ENCODE measurements at regions not wholly inside any gene's neighbourhood (a gene's known extent, or its start where the extent isn't known, plus 50 kb on each side); places are given as distances from the start of the nearest gene placed in this dataset.

DNA sequence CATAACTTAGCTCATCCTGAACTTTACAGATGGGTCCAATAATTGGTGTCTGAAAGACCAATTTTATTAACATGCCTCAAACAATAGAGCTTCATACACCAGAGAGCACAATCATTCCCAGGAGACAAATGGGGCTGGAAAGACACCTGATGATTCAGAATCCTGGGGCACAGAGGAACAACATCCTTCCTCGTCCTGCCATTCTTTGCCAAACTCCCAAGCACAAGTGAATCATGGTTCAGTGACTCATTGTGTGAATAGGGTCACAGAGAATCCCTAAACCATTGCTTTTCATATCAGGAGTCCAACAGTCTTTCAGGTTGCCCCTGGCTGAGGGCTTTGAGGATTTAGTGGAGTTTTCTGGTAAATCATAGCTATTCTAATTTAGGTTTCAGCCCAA is 266.4 kb upstream of the BMP2 start:
- no peak overlapping the region for H3K4me3 ChIP-seq (ENCODE audit: low read depth, low read length)
- TF ChIP-seq, protein P1, sequence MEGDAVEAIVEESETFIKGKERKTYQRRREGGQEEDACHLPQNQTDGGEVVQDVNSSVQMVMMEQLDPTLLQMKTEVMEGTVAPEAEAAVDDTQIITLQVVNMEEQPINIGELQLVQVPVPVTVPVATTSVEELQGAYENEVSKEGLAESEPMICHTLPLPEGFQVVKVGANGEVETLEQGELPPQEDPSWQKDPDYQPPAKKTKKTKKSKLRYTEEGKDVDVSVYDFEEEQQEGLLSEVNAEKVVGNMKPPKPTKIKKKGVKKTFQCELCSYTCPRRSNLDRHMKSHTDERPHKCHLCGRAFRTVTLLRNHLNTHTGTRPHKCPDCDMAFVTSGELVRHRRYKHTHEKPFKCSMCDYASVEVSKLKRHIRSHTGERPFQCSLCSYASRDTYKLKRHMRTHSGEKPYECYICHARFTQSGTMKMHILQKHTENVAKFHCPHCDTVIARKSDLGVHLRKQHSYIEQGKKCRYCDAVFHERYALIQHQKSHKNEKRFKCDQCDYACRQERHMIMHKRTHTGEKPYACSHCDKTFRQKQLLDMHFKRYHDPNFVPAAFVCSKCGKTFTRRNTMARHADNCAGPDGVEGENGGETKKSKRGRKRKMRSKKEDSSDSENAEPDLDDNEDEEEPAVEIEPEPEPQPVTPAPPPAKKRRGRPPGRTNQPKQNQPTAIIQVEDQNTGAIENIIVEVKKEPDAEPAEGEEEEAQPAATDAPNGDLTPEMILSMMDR (IDR thresholded peaks at IDR 0.05; ENCODE audit: borderline replicate concordance, insufficient read depth, low read depth, low read length): no peak

DNA sequence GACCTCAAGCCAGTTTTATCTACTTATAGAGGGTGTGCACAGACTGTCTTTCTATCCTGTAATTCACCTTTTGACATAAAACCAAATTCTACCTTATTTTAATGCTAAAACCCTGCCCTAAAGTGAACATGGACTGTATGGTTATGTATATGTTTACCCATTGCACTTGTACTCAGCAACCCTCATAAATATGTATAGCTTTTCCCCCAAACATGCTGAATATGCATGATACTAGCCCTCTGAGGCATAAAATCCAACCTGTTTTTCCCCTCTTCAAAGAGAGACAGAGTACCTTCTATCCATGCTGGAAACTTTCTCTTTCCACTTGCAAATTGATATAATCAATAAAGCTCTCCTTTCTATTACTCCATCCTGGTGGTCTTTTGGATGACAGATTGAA is 267.9 kb upstream of the BMP2 start:
- TF ChIP-seq, protein P1 (IDR thresholded peaks at IDR 0.05; ENCODE audit: borderline replicate concordance, insufficient read depth, low read depth, low read length): no peak
- H3K4me3 ChIP-seq (ENCODE audit: low read depth, low read length): no peak overlapping the region

DNA sequence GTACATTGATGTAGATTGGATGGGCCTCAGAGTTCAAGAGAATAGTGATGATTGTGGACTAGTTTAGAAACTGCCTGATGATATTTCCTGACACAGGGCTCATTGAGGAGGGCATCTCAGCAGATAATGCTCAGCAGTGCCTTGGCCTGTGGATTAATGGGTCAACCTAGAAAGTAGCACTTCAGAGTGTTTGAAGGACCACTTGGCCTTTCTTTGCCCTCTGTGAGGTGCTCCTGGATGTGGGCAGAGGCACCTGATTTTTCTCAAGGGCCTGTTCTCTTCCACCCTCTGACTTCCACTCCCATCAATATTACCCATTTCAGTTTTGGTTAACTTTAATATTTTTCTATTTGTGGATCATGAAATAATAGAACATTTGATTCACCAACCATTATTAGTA is 270.6 kb upstream of the BMP2 start:
- no peak overlapping the region for H3K4me3 ChIP-seq (ENCODE audit: low read depth, low read length)
- TF ChIP-seq, protein P1 (IDR thresholded peaks at IDR 0.05; ENCODE audit: borderline replicate concordance, insufficient read depth, low read depth, low read length): no peak

DNA sequence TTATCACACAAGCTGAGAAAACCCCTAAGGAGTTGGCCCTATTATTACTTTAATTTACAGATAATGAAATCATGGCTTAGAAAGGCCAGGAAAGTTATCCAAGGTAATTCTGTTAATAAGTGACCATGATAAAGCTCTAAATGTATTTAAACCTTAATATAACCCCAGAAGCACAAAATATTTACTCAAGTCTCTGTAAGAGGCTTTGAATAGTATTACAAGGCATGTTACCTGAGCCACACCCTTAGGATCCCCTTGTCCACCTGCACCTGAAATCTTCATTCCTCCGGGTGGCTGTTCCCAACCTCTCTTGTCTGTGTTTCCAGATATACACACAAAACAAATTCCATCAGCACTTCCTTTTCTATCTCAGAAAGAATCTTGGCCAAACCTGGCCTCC is 271.6 kb upstream of the BMP2 start:
- no peak overlapping the region for H3K4me3 ChIP-seq (ENCODE audit: low read depth, low read length)
- TF ChIP-seq, protein P1 (IDR thresholded peaks at IDR 0.05; ENCODE audit: borderline replicate concordance, insufficient read depth, low read depth, low read length): no peak

DNA sequence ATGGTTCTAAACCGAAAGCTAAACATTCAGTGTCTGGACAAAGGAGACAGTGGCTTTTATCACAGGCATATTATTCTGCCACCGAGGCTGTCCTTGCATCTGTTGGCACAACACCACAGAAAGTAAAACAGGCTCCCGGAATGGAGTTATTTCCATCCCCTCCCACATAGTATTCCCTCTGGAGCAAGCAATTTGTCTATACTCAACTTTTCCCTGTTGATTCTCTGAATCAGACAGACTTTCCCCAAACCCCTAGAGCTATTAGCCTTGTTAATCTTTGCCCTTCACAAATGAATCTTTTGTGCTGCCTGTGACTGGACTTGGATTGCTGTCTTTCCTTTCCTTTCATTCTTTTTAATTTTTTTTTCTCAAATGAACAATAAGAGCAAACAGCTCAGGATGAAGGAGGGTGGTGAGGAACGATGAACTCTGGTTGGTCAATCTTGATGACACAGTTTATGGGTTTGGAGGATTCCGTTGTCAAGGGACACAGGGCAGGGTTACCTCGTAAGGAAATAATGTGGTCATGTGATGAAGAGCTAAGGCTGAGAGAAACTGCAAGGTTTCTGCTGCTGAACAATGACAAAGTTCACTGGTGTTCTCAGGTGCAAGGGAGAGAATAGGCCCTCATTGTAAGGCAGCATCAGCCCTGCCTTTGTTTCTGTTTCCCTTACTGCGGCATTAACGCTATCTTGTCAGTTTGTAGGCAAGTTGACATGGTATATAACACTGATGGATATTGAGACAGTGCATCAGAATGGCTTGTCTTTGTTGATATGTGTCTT is 275.0 kb upstream of the BMP2 start:
- TF ChIP-seq, protein P1 (IDR thresholded peaks at IDR 0.05; ENCODE audit: borderline replicate concordance, insufficient read depth, low read depth, low read length): no peak
- no peak overlapping the region for H3K4me3 ChIP-seq (ENCODE audit: low read depth, low read length)

DNA sequence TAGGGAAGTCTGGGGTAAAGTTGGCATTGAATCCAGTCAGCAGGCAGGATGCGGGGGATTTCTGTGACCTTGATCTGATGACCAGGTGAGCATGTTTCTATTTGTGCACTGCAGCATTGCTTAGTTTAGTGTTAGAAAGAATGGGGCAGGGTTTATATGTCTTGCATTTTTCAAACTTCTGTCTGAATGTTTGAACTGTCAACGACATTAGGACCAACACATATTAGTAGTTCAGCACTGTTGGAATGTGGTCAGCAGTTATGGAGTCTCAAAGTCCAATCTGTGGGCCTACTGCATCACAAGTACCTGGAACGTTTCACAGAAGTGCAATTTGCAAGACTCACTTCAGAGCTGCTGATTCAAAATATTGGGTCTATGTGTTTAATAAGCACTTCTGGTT is 276.6 kb upstream of the BMP2 start:
- H3K4me3 ChIP-seq (ENCODE audit: low read depth, low read length): no peak overlapping the region
- TF ChIP-seq, protein P1 (IDR thresholded peaks at IDR 0.05; ENCODE audit: borderline replicate concordance, insufficient read depth, low read depth, low read length): no peak

Data from GM12875 (cell line).